Adrenal gland (tissue), 9 donors: ENCODE measurements at regions not wholly inside any gene's neighbourhood (a gene's known extent, or its start where the extent isn't known, plus 50 kb on each side); places are given as distances from the start of the nearest gene placed in this dataset.

Experiments
- DNase-seq, 7 donors: peaks; one replicate each; pipeline ENCODE4 v3.0.0-alpha.2; 2019 to 2020
- H3K27ac ChIP-seq, 5 donors: fragments of 200-600 bp; sonication (generic) in 4 of 5; 1 replicate in 3 of 5; 2 replicates in 2 of 5; pipeline versions ENCODE4 v1.5.1 to v1.8.0; 2016 to 2020; ENCODE audit warnings: mild to moderate bottlenecking in 1 of 5
- H3K27me3 ChIP-seq: fragments of 200-600 bp; 2 replicates; pipeline ENCODE4 v1.8.0; 2021
- H3K36me3 ChIP-seq, 2 donors: fragments of 200-600 bp; replicated peaks in 1 of 2; 1 replicate in 1 of 2; 2 replicates in 1 of 2; pipeline versions ENCODE4 v1.5.1 to v1.8.0; 2018 to 2022
- H3K4me1 ChIP-seq, 2 donors: fragments of 200-600 bp; replicated peaks in 1 of 2; 1 replicate in 1 of 2; 2 replicates in 1 of 2; pipeline versions ENCODE4 v1.5.1 to v1.8.0; 2018 to 2021
- H3K4me3 ChIP-seq, 4 donors: fragments of 200-600 bp; sonication (generic) in 3 of 4; one replicate each; pipeline ENCODE4 v1.5.1; 2016 to 2018
- H3K9me3 ChIP-seq, 3 donors: fragments of 200-600 bp; sonication (generic) in 1 of 3; replicated peaks in 1 of 3; 1 replicate in 2 of 3; 2 replicates in 1 of 3; pipeline versions ENCODE4 v1.5.1 to v1.8.0; 2016 to 2021
- POLR2A ChIP-seq, 2 donors: fragments of 450-650 bp; IDR thresholded peaks; one replicate each; pipeline ENCODE4 v1.6.1; 2017; ENCODE audit warnings: antibody characterized with exemption in 2 of 2, mild to moderate bottlenecking in 2 of 2, moderate library complexity in 1 of 2
- WGBS, 4 donors: extraction: QIAGEN DNeasy Blood & Tissue Kit in 2 of 4; methylation state at CpG; one replicate each; pipeline versions ENCODE4 v1.1.5 to v1.1.7; 2013 to 2017; 5-methylcytosine and 5-hydroxymethylcytosine counted together
- intact Hi-C, 2 donors: fragments of 100-400 bp; cut with DNase I; formaldehyde crosslinking; loops; one replicate each; pipeline versions ENCODE4 v1.14.1 to v1.15.0; 2022 to 2023
- TF ChIP-seq, protein P1 (sequence below), 6 experiments: fragments of 450-650 bp in 4 of 6; fragments of 200-600 bp in 2 of 6; sonication (generic) in 1 of 6; IDR thresholded peaks; 1 replicate in 5 of 6; 2 replicates in 1 of 6; pipeline versions ENCODE4 v1.5.1 to v1.8.0; 2016 to 2021; ENCODE audit warnings: antibody characterized with exemption in 6 of 6, mild to moderate bottlenecking in 2 of 6, moderate library complexity in 1 of 6
- donor health status: healthy with polysubstance abuse.
- donor health status: Bipolar disorder and iron deficiency.
- donor health status: DM: yes; HTN: yes; CAD: no.
- donor health status: DM: no; HTN: no; CAD: no.
- donor health status: DM: no; HTN: no; CAD: no.

DNA sequence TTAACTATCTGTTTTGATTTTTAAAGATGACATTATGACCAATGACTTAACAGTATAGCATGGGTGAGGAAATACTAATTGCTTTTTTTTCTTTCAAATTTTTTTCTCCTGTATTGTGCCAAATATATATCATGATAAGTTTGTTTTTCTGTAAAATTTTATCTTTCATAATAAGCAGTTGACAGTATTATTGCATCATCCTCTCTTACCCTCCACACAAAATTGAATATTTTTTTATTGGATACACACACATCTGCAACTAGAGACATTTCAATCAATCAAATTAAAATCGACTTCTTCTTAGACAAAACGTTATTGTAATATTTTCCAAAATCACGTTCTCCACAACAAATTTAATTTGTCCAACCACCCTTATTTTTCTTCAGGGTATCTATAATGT is 330.4 kb upstream of the BRINP3 start:
- no peak overlapping the region for H3K27ac ChIP-seq
- no peaks in the 10 kb centered on the region for H3K9me3 ChIP-seq
- H3K4me1 ChIP-seq = no peaks in the 10 kb centered on the region
- H3K27me3 ChIP-seq = no peaks in the 10 kb centered on the region
- TF ChIP-seq, protein P1, sequence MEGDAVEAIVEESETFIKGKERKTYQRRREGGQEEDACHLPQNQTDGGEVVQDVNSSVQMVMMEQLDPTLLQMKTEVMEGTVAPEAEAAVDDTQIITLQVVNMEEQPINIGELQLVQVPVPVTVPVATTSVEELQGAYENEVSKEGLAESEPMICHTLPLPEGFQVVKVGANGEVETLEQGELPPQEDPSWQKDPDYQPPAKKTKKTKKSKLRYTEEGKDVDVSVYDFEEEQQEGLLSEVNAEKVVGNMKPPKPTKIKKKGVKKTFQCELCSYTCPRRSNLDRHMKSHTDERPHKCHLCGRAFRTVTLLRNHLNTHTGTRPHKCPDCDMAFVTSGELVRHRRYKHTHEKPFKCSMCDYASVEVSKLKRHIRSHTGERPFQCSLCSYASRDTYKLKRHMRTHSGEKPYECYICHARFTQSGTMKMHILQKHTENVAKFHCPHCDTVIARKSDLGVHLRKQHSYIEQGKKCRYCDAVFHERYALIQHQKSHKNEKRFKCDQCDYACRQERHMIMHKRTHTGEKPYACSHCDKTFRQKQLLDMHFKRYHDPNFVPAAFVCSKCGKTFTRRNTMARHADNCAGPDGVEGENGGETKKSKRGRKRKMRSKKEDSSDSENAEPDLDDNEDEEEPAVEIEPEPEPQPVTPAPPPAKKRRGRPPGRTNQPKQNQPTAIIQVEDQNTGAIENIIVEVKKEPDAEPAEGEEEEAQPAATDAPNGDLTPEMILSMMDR (IDR thresholded peaks at IDR 0.05) = no peak
- TF ChIP-seq POLR2A (IDR thresholded peaks at IDR 0.05) = no peak
- 27 to 60% (median 48%) methylated on average over 3 of the region's 3 CpGs for WGBS, 4 donors
- H3K36me3 ChIP-seq = no peaks in the 10 kb centered on the region
- no peak for DNase-seq
- intact Hi-C loops = no loop called here
- H3K4me3 ChIP-seq = no peak overlapping the region

DNA sequence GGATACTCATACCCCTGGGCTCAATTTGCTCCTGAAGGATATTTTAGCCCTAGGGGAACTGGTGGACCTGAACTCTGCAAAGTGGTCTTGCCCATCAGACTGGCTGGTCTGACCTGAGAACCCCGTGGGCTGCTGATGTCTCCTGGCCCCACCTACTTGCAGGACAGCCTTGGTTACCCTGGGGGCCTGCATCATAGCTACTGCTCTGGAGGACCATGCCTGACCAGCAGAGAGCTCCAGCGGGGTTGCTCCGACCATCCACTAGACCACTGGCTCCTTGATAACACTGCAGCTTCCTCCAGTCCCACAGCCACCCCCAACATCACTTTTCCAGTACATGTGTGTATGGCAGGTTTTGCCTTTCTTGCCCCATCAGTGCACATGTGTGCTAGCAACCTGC is 331.6 kb upstream of the BRINP3 start:
- Histone ChIP-seq H3K36me3 (no peaks in the 10 kb centered on the region), H3K27me3 (no peaks in the 10 kb centered on the region), H3K27ac (no peak overlapping the region), H3K4me1 (no peaks in the 10 kb centered on the region), H3K9me3 (no peaks in the 10 kb centered on the region), H3K4me3 (no peak overlapping the region)
- DNase-seq = no peak
- TF ChIP-seq POLR2A (IDR thresholded peaks at IDR 0.05) = no peak
- TF ChIP-seq, protein P1 (IDR thresholded peaks at IDR 0.05) = no peak
- intact Hi-C loops = no loop called here
- 82 to 86% (median 83%) methylated on average over 3 of the region's 3 CpGs; no CpG with 5 or more reads in 1 of the 4 donors for WGBS, 4 donors

DNA sequence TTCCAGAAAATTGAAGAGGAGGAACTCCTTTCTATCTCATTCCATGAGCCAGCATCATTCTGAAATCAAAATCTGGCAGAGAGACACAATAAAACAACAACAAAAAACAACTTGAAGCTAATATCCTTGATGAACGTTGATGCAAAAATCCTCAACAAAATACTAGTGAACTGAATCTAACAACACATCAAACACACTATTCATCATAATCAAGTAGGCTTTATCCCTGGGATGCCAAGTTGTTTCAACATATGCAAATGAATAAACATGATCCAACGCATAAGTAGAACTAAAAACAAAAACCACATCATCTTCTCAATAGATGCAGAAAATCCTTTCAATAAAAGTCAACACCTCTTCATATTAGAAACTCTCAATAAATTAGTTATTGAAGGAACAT is 335.3 kb upstream of the BRINP3 start:
- no peak for DNase-seq
- 65 to 81% (median 72%) methylated on average over 2 of the region's 2 CpGs for WGBS, 4 donors
- Histone ChIP-seq H3K36me3 (no peaks in the 10 kb centered on the region), H3K27ac (no peak overlapping the region), H3K4me1 (no peaks in the 10 kb centered on the region), H3K27me3 (no peaks in the 10 kb centered on the region), H3K4me3 (no peak overlapping the region), H3K9me3 (no peaks in the 10 kb centered on the region)
- intact Hi-C loops = no loop called here
- TF ChIP-seq, protein P1 (IDR thresholded peaks at IDR 0.05) = no peak
- no peak for TF ChIP-seq POLR2A (IDR thresholded peaks at IDR 0.05)

GRCh38 chr1:190832511-190832910 is 354.8 kb upstream of the BRINP3 start:
- Histone ChIP-seq H3K4me1 (no peaks in the 10 kb centered on the region), H3K27ac (no peak overlapping the region), H3K27me3 (no peaks in the 10 kb centered on the region), H3K9me3 (no peaks in the 10 kb centered on the region), H3K36me3 (no peaks in the 10 kb centered on the region), H3K4me3 (no peak overlapping the region)
- DNase-seq = no peak
- intact Hi-C loops = no loop called here
- TF ChIP-seq, protein P1 (IDR thresholded peaks at IDR 0.05) = no peak
- TF ChIP-seq POLR2A (IDR thresholded peaks at IDR 0.05) = no peak
